Ovary (tissue), 3 donors: ENCODE measurements at regions not wholly inside any gene's neighbourhood (a gene's known extent, or its start where the extent isn't known, plus 50 kb on each side); places are given as distances from the start of the nearest gene placed in this dataset.

ENCODE experiments used
- EP300 ChIP-seq: sonication (generic); formaldehyde crosslinking; IDR thresholded peaks from one replicate; pipeline ENCODE4 v1.6.1; 2017; ENCODE audit warnings: antibody characterized with exemption
- POLR2A ChIP-seq: fragments of 450-650 bp; IDR thresholded peaks from one replicate; pipeline ENCODE4 v1.6.1; 2017; ENCODE audit warnings: antibody characterized with exemption, mild to moderate bottlenecking, moderate library complexity
- TF ChIP-seq, protein P1 (sequence below), 3 donors: fragments of 450-650 bp in 2 of 3; fragments of 200-600 bp in 1 of 3; IDR thresholded peaks; one replicate each; pipeline versions ENCODE4 v1.5.1 to v1.8.0; 2016 to 2022; ENCODE audit warnings: antibody characterized with exemption in 3 of 3, mild to moderate bottlenecking in 1 of 3
- donor health status: DM: no; HTN: no; CAD: no.

GRCh38 chr7:13790611-13791010 lies 198.9 kb downstream of the ETV1 start:
- TF ChIP-seq, protein P1, sequence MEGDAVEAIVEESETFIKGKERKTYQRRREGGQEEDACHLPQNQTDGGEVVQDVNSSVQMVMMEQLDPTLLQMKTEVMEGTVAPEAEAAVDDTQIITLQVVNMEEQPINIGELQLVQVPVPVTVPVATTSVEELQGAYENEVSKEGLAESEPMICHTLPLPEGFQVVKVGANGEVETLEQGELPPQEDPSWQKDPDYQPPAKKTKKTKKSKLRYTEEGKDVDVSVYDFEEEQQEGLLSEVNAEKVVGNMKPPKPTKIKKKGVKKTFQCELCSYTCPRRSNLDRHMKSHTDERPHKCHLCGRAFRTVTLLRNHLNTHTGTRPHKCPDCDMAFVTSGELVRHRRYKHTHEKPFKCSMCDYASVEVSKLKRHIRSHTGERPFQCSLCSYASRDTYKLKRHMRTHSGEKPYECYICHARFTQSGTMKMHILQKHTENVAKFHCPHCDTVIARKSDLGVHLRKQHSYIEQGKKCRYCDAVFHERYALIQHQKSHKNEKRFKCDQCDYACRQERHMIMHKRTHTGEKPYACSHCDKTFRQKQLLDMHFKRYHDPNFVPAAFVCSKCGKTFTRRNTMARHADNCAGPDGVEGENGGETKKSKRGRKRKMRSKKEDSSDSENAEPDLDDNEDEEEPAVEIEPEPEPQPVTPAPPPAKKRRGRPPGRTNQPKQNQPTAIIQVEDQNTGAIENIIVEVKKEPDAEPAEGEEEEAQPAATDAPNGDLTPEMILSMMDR (IDR thresholded peaks at IDR 0.05): no peak
- TF ChIP-seq POLR2A: no peak
- TF ChIP-seq EP300: no peak
